ENCODE measurements at regions not wholly inside any gene's neighbourhood (a gene's known extent, or its start where the extent isn't known, plus 50 kb on each side); places are given as distances from the start of the nearest gene placed in this dataset.

DNA sequence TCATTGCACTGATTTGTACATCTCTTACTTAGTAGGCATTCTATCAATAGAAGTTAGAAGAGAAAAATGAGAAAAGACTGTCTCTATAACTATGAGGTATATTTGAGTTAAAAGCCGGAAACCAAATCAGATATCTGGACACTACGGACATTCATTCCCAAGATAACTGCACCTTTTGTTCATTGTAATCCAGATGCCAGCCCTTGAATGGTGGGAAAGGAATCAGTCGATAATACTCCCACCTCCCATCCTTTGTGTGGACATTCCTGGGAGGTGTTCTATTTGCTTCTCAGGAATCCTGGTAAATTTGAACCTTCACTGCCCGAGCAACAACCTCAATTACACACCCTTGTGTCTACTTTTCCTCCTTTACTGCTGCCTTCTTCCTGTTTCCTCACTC lies 225.2 kb downstream of the CHD9NB start:
- no peak overlapping the region for H3K9ac ChIP-seq (ENCODE audit: insufficient read depth, low read depth, low read length)
- H3K27me3 ChIP-seq (ENCODE audit: control insufficient read depth in 1 of 2, insufficient read depth in 2 of 2, low read length in 2 of 2), result no peaks in the 10 kb centered on the region; a peak in 1 of 5 replicates
- no peaks in the 10 kb centered on the region for H3K9me3 ChIP-seq (ENCODE audit: low read length)
- CTCF ChIA-PET (ENCODE audit: low intra/inter-chr PET ratio, low total read pairs), result no interaction called here
- POLR2A ChIA-PET, result no interaction called here
- H4K20me1 ChIP-seq (ENCODE audit: insufficient read depth, low read length), result no peaks in the 10 kb centered on the region
- no peak overlapping the region for H3K27ac ChIP-seq (ENCODE audit: extremely low read length, insufficient read depth, low read length)
- no peaks in the 10 kb centered on the region for H3K4me1 ChIP-seq (ENCODE audit: insufficient read depth, low read length)
- ATAC-seq (no peak), DNase-seq (ENCODE audit: low spot score) (peak; percentile 33), FAIRE-seq (no peak)
- no TSS peak for BruUV-seq (replicated peaks)
- no peak for TF ChIP-seq SKI (IDR thresholded peaks at IDR 0.05; ENCODE audit: partially characterized antibody)
- no peak for TF ChIP-seq AKAP8 (CRISPR knock-in tag; IDR thresholded peaks at IDR 0.05)
- TF ChIP-seq NFYC (CRISPR knock-in tag; IDR thresholded peaks at IDR 0.05), result no peak
- no peak for TF ChIP-seq SOX13 (IDR thresholded peaks at IDR 0.05)
- TF ChIP-seq SOX13 (CRISPR knock-in tag; conservative IDR thresholded peaks at IDR 0.05 in 1 of 2, IDR thresholded peaks at IDR 0.05 in 1 of 2), result peak in 1 of 2 experiments; percentile 75; a peak in 2 of 4 replicates
- TF ChIP-seq ZNF432 (CRISPR knock-in tag; IDR thresholded peaks at IDR 0.05; ENCODE audit: borderline replicate concordance), result no peak
- TF ChIP-seq BCL6 (CRISPR knock-in tag; IDR thresholded peaks at IDR 0.05), result peak; percentile 39
- TF ChIP-seq ARID2 (CRISPR knock-in tag; IDR thresholded peaks at IDR 0.05; ENCODE audit: borderline replicate concordance), result no peak
- TF ChIP-seq PPARG (CRISPR knock-in tag; conservative IDR thresholded peaks at IDR 0.05), result no peak
- 4% methylated on average over 4 of the region's 4 CpGs for WGBS (ENCODE audit: low lambda C conversion rate)
- no peak overlapping the region for H3K4me2 ChIP-seq (ENCODE audit: low read depth, low read length)
- intact Hi-C loops (cut with micrococcal nuclease; ENCODE audit: unreplicated experiment), result no loop called here
- in situ Hi-C loops (cut with HindIII; ENCODE audit: extremely low pct_ligation_motif_present, low pct_unique_long_range_greater_than_20kb), result no loop called here
- H3K36me3 ChIP-seq (replicated peaks in 1 of 2; ENCODE audit: control insufficient read depth in 1 of 2, insufficient read depth in 2 of 2, low read length in 2 of 2), result no peaks in the 10 kb centered on the region
- no peak overlapping the region for H3K4me3 ChIP-seq (replicated peaks in 1 of 3; ENCODE audit: insufficient read depth in 1 of 3, low read depth in 2 of 3, low read length in 3 of 3)
- H3K79me2 ChIP-seq (ENCODE audit: insufficient read depth, low read length), result no peaks in the 10 kb centered on the region
- no peak overlapping the region for H2AFZ ChIP-seq (ENCODE audit: low read length)

DNA sequence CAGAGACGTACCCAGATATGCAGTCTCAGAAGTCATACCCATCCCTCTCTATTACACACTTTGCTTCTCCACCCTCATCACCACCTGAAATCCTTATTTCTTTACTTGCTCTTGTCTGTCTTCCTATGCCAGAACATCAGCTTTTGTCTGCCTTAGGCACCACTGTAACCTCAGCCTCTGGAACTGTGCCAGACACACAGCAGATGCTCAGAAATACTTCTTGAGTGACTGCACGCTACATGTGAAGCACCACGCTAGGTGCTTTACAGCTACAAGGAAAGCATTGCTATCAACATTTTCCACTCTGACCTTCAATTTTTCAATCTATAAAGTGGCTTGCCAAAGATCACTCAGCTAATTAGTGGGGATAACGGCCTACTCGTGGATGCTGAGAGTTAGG lies 226.8 kb downstream of the CHD9NB start:
- FAIRE-seq, result no peak
- Histone ChIP-seq H3K79me2 (ENCODE audit: insufficient read depth, low read length) (no peaks in the 10 kb centered on the region), H3K4me1 (ENCODE audit: insufficient read depth, low read length) (no peaks in the 10 kb centered on the region), H3K27ac (ENCODE audit: extremely low read length, insufficient read depth, low read length) (no peak overlapping the region), H3K27me3 (ENCODE audit: control insufficient read depth in 1 of 2, insufficient read depth in 2 of 2, low read length in 2 of 2) (no peaks in the 10 kb centered on the region; a peak in 1 of 5 replicates), H3K9me3 (ENCODE audit: low read length) (no peaks in the 10 kb centered on the region), H3K9ac (ENCODE audit: insufficient read depth, low read depth, low read length) (no peak overlapping the region), H3K4me3 (replicated peaks in 1 of 3; ENCODE audit: insufficient read depth in 1 of 3, low read depth in 2 of 3, low read length in 3 of 3) (no peak overlapping the region), H4K20me1 (ENCODE audit: insufficient read depth, low read length) (no peaks in the 10 kb centered on the region), H3K4me2 (ENCODE audit: low read depth, low read length) (no peak overlapping the region), H3K36me3 (replicated peaks in 1 of 2; ENCODE audit: control insufficient read depth in 1 of 2, insufficient read depth in 2 of 2, low read length in 2 of 2) (no peaks in the 10 kb centered on the region), H2AFZ (ENCODE audit: low read length) (no peak overlapping the region)
- WGBS (ENCODE audit: low lambda C conversion rate), result 43% methylated on average over 5 of the region's 5 CpGs
- ChIA-PET POLR2A (no interaction called here), CTCF (ENCODE audit: low intra/inter-chr PET ratio, low total read pairs) (no interaction called here)
- BruUV-seq (replicated peaks), result no TSS peak
- no peak for TF ChIP-seq ZNF33B (CRISPR knock-in tag; IDR thresholded peaks at IDR 0.05)
- no peak for TF ChIP-seq ZSCAN21 (CRISPR knock-in tag; IDR thresholded peaks at IDR 0.05; ENCODE audit: borderline replicate concordance)
- no peak for TF ChIP-seq NFE2L2 (IDR thresholded peaks at IDR 0.05; ENCODE audit: low read length)
- TF ChIP-seq ARNTL (CRISPR knock-in tag; IDR thresholded peaks at IDR 0.05), result no peak
- in situ Hi-C loops (cut with HindIII; ENCODE audit: extremely low pct_ligation_motif_present, low pct_unique_long_range_greater_than_20kb) (no loop called here), intact Hi-C loops (cut with micrococcal nuclease; ENCODE audit: unreplicated experiment) (no loop called here)
- no peak for DNase-seq (ENCODE audit: low spot score)
- ATAC-seq, result no peak
